ENCODE measurements at regions not wholly inside any gene's neighbourhood (a gene's known extent, or its start where the extent isn't known, plus 50 kb on each side); places are given as distances from the start of the nearest gene placed in this dataset.

DNA sequence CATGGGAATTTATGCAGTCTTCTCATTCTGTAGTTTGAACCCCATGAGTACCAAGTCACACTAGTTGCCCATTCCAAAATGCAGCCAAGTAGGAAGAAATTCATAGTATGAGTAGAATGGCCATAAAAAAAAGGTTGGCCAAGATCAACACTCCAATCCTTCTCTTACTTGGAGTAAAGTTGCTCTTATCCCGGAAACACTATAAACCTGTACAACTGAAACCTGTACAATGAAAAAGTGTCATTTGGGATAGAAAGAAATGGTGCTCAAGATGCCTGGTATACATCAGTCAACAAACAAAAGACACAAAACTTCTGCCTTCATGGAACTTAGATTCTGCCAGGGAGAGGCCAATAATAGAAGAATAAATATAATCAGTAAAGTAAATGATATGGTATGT lies 325.0 kb downstream of the NFIB start:
- no peak for DNase-seq

DNA sequence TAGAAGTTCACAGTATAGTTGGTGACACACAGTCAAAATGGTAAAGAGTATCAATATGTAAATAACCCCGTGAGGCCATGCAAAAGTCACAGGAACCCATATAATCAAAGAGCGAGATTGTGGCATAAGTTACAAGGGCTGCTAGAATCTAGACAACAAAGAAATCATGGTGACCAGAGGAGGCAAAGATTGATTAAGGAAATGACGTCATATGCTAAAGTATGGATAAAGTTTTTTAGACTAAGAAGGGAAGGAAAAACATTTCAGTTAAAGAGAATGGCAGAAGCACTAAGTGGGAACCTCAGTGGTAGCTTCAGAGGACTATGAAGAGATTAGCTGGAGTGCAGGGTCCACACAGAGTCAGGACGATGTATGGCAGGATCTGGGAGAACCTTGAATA lies 330.3 kb downstream of the NFIB start:
- no peak for DNase-seq

DNA sequence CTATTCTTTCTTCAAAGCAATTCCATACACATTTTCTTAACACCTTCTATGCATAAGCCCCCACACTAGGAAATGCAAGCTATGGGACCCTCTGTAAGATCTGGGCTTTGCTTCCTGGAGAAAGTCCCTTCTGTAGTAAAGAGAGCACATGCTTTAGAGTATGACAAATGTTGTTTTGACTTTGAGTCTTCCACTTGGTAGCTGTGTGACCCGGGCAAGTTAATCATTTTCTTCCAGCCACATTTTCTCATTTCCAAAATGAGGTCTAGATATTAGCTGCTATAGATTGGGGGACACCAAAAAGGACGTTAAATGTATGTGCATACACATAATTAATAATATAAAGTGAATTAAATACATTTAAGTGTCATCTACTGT lies 334.0 kb downstream of the NFIB start:
- DNase-seq, result no peak

DNA sequence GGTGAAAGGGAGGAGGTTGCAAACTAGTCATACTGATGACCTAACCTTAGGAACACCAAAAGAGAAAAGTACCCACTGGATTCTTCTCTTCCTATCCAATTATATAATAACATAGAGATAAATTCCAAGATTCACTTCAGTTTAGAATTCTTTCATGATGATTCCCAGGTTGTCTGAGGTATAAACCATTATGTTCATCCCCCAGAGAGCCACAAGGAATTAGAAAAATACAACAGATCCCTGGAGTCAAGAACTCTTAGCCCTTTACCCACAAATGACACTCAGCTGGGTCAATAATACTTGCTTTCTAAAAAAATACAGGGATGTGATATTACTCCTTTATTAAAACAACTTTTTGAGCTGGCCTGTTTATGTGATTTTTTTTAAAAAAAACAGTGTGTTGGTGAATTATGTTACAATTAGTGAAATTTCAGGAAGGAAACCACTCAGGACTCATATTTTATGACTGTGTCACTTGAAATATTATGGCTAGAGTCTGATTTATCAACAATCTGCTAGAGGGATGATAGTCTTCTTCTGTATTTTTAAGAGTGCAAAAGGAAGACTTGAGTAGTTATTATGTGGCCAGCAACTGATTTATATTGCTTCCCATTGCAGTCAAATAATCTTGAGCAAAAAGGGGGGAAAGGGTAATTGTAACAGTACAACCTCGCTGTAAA lies 338.2 kb downstream of the NFIB start:
- DNase-seq, result no peak

DNA sequence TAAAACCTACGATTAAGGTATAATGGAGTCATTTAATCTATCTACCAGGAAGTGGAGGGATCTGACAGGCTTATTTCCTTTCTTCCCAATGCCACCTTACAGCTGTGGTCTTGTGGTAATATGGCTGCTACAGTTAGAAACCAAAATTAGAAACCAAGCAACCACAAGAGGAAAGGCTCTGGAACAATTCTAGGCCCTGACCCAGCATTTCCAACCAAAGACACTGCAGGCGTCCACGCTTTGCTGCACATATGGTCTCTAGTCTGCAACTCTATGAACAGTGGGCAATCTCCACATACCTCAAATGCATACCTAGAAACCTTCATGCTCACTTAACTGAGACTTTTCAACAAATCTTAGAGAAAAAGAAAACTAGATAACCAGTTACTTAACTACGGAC lies 339.1 kb downstream of the NFIB start:
- no peak for DNase-seq

DNA sequence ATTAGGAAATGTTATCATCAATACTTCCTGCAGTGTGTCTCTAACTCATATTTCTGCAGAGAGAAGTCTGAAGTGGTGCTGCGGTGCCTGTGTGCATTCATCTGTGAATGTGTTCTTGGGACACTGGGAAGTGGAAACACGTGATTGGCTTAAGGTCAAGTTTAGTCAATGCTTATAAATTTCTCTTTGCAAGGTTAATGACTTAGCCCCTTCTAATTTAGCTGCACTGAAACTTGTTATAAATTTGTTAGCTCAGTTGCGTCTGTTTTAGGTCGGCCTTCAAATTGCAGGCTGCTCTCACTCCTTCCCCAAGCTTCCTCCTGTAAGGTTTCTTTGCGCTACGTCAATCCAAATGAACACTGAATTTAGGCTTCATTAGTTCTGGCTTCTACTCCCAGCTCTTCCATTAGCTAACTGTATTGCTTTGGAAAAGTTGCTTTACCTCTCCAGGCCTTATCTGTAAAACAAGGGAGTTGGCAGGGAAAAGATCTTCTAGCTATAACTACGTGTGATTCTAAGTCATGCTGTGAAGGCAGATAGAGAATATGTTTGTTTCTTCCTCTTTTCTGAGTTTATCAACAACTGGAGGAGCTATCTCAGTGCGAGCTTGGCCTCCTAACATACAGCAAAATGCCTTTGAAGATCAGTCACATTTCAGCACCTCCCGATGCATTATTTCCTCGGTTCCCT lies 341.8 kb downstream of the NFIB start:
- no peak for DNase-seq

DNA sequence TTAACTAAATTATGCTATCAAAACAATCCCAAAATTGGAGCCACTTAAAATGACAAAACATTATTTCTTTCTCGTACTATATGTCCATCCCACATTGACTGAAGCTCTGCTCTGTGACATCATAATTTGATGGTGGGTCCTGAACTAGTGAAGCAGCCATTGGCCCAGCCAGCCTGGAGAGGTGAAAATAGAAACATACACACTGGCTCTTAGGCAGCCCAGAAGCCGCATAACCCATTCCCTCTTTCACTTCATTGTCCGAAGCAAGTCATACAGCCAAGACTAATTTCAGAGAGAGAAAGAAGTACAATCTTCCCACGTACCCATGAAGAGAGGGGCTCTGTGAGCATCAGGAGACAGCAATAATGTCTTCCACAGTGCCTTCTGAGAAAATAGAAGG lies 342.5 kb downstream of the NFIB start:
- no peak for DNase-seq

DNA sequence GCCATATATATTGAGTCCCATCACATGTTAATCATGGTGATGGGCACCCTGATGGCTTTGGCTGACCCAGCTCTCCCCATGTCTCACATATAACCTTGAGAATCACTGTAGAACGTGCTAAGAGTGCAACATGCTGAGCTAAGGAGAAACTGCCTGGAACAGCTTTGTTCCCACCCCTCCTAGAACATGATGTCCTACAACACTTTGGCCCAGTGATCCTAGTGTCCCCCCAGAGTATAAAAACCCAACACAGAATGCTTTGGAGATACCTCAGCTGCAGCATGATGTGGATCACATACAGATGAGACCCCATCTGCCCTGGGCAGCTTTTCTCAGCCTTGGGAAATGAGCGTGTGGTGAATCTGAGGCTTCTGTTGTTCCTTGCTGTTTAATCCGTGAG lies 343.5 kb downstream of the NFIB start:
- DNase-seq, result no peak

DNA sequence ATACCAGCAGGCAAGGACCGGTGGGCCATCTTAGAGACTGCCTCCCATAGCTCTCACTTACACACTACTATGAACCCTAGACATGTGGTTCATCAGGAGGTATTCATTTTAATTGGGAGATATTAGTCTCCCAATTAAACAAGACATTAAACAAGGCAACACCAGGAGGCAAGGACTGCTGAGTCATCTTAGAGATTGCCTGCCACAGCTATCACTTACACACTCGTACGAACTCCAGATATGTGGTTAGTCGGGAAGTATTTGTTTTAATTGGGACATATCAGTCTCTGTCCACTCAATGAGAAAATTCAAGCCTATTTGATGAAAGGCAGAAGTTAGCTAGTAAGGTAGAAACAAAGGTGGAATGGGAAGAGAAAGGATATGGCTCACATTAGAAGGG lies 343.9 kb downstream of the NFIB start:
- no peak for DNase-seq

DNA sequence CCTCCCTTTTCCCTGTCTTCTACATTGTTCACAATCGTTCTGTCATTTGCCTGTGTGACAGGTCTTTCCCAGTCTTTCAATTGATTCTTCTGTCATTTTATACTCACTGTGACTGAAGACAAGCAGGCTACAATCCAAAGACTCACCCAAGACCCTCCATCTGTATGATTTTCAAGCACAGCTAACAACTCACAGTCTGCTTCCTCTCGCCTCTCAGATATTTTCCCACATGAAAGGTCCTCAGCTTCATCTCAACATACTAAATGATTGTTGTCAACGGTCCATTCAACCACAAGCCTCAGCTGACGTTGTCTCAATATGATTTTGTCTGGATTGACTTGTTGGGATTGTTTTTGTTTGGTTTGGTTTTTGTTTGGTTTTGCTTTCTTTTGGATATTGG lies 346.5 kb downstream of the NFIB start:
- no peak for DNase-seq

DNA sequence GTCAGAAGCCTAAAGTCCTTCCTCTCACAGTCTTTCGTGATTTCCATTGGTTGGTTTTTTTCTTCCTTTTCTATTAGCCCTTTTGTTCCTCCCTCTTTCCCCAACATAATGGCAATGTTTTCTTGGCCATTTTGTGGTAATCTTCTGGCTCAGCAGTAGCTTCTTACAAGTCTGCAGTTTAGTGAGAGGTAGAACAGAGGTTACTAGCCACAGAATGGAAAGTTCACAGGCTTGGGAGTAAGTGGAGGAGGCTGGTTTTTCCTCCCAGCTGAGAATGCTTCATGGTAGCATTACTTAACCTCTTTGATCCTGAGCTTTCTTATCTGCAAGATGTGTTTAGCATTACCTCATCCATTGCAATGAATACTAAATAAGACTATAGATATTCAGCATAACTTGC lies 346.9 kb downstream of the NFIB start:
- DNase-seq, result no peak

DNA sequence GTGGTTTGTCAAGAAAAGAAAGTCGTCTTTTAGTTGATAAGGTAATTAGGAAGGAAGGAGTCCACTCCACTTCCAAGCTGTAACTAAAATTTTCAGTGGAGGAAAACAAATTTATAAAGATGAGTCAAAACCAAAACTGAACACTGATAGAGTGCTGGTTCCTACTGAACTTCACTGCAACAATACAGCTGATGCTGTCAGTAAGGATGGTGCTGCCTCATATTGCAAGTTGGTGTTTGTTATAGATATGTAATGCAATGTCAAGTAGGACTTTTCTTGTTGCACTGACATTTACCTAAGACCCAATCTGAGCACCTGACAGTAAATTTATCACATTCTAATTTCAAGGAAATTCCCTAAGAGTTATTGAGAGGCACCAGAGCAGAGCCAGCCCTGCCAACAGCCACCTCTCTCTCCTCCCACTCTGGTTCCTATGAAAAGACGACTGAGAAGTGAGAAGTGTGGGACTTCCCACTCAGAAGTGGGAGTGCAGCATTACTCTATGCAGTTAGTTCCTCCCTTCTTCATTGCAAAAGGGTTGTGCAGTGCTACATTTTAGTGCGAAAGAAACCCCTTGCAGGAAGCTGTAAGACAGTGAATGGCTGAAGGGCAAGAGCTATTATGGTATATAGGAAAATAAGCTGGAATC lies 350.8 kb downstream of the NFIB start:
- no peak for DNase-seq

DNA sequence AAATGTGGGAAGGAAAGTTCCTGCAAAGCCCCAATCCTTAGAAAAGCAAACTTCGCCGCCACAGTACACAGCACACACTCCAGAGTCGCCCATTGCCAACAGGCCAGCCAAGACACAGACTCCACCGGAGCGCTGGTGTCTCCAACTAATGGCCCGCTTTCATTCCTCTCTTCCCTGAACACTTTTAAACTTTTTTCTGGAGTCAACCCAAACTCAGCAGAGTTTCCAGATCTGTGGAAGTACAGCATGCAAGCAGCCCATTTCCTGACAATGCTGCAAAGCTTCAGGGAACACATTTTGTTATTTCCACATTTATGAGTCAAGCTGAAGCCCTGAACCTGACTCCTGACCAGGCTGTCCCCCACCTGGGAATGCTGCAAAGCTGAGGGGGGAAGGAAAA lies 351.9 kb downstream of the NFIB start:
- DNase-seq, result no peak

DNA sequence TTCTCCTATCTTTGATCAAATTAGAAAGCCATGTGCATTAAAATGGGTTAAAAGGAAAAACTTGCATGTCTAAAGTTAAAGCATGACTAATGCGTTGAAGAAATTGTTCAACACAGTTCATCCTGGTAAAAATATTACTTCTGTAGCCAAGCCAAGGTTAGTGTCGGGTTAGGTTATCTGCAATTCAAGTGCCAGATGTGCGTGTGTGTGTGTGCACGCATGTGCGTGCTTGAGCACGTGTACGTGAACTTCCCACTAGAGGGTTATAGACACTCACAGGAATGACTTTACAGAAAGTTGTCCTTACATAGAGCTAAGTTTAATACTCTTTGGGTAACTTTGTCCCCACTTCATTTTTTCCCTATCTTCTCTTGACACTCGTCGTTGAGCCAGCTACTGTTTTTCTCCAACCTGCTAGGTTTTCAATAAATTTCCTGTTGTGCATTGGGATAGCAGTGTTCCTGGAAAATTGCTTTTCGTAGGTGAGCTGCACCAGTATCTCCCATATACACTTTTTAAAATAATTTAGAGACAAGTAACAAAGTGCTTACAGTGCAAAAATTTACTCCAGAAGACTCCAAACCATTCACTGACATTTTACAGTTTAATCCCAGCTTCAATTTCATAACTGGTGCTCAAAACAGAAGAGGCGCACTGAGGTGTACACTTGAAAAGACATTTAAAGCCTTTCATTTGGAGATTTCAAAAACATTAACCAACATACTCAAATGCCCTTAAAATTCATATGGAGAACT lies 353.8 kb downstream of the NFIB start:
- DNase-seq, result no peak

DNA sequence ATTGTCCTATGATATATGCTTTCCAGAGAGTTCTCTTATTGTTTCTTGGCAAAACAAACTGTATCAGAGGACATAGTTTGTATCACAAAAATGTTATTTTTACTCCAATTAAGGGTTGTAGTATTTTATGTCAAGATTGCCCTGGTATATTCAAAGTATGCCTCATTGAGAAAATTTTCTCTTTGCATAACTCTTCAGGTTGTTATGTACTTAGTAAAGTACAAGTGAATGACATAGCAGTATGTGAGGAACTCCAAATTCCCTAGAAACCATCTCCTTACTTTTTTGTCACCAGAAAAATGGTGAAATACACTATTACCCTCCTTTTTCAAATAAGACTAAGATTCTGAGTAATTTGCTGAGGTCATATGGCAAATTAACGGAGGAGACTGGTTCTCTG lies 355.3 kb downstream of the NFIB start:
- no peak for DNase-seq

DNA sequence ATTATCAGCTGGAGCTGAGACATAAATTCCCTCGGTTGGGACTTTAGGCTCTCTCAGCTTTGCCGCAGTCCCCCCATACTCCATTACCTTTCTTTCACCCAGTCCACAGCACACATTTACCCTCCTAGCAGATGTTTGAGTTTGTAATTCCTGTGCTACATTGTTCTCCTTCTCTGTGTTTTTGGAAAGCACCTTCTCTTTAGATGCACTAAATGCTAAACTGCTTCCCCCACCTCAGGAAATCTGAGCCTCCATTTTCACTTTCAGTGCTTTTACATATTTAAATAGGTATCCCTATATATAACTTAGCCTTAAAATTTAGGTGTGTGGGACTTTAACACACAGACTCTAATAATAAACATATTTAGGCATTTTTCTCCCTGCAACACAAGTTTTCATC lies 356.9 kb downstream of the NFIB start:
- DNase-seq, result no peak

DNA sequence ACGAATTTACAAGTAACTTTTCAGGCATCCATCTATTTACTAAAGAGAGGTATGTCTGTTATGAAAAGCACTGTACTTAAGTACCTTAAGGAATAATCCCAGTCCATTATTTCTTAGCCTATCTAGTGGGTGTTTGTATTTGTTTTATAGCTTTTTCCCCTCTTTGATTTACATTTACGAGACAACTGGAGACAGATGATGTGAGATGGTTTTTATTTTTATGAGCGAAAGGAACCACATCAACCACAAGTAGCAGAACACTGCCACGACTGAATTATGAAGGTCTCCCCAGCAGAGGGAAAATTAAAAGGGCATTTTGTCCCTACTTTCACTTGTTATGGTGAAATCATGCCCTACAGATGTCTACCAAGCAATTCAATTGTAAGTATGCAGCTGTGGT lies 357.8 kb downstream of the NFIB start:
- DNase-seq, result no peak

DNA sequence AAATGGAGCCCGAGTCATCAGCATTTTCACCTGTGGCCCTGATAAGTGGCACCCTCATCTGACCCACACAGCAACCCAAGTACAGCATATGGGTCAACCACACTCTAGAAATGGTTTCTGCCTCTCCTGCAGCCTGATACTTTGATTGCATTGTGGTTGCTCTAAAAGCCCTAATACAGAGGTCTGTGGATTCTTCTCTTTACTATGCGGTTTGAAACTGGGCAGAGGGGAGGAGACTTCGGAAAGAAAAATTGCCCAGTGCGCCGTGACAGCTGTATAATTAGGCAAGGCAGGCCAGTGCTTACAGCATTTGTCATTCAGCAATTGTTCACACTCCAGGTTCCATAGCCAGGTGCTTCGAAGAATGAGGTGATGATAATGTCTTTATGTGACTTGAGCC lies 361.0 kb downstream of the NFIB start:
- no peak for DNase-seq

DNA sequence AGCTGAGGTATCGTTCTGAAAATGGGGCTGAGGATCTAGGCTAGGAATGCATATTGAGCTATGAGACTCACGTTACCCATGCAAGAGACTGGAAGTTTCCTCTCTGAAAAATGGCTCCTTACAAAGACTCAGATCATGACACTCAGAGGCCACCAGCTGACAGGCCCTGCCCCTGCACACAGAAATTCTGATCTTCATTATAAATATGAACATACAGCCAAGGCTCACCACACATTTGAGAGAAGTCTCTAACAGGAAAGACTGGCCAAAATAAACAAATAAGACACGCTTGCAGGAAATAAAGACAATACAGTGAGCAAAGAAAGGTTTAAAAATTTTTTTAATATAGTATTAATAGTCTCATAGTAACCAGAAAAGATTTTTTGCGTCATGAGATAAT lies 365.9 kb downstream of the NFIB start:
- DNase-seq, result no peak

DNA sequence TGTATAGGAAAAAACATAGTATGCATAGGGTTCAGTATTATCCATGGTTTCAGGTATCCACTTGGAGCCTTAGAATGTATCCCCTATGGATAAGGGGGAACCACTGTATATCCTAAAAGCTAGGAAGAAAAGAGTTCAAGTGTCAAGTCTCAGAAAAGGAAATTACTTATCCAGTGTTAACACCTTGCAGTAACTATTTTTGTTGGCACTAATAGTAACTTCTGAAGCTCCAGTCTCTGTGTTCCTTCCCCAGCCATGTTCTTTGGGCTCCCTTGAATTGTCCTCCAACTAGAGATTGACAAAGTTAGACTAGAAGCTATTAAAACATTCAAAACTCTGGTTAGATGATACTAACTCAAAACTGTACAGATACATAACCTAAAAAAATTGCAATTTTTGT lies 370.8 kb downstream of the NFIB start:
- no peak for DNase-seq

DNA sequence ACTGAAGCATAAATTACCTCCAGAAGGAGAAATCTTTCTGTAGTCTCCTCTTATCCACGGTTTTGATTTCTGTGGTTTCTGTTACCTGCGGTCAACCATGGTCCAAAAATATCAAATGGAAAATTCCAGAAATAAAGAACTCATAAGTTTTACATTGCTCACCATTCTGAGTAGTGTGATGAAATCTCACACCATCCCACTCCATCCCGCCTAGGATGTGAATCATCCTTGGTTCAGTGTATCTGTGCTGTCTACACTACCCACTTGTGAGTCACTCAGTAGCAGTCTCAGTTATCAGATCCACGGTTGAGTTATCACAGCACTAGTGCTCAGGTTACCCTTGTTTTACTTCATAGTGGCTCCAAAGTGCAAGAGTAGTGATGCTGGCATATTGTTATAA lies 371.2 kb downstream of the NFIB start:
- DNase-seq, result no peak

DNA sequence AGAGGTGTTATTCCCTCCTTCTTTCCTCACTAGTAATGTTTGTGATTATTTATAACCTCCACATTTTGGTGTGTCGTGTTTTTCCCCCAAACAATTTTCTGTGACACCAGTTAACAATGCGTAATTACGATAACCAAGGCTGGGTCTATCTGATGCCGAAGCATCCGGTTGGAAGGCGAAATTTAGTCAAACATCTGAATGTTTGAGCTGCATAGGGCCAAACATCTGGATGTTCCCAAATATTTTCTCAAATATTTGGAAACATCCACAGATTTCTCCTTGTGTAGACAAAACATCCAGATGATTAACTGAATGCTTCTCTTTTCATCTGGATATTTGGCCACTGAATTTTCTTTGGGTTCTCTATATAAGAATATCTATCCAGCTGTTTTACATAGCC lies 371.7 kb downstream of the NFIB start:
- DNase-seq, result no peak

DNA sequence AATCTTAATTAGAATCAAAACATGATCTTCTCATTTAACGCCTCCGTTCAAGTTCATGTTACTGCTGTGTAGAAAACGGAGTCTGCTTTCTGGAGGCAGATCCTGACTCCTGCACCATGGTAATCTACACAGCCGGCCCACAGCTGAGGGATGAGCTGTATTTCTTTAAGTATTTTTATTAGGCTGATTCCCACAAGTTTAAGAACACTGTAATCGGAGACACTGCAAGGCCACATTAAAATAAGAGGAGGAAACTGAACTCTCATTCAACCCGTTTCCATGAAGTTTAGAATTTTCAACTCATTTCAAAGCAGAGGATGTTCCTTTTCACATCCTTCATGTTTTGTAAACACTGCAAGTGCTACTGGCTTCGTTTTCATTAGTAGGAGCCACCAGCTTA lies 372.2 kb downstream of the NFIB start:
- no peak for DNase-seq

Data from NCI-H524 treated with DMSO at 0.1 percent for 48 hours (cell line).